HUES64 (cell line): ENCODE measurements at regions not wholly inside any gene's neighbourhood (a gene's known extent, or its start where the extent isn't known, plus 50 kb on each side); places are given as distances from the start of the nearest gene placed in this dataset.

Experiments used
- H3K27ac ChIP-seq: 2 replicates; pipeline ENCODE4 v1.7.0; 2013; ENCODE audit warnings: low read depth, low read length, inconsistent platforms
- H3K27me3 ChIP-seq: 2 replicates; pipeline ENCODE4 v1.6.1; 2013; ENCODE audit warnings: mild to moderate bottlenecking, low read length; ENCODE audit not compliant: insufficient read depth
- H3K36me3 ChIP-seq: 2 replicates; pipeline ENCODE4 v1.6.1; 2013; ENCODE audit warnings: mild to moderate bottlenecking, low read length; ENCODE audit not compliant: insufficient read depth
- H3K4me1 ChIP-seq: 2 replicates; pipeline ENCODE4 v1.6.1; 2013; ENCODE audit warnings: mild to moderate bottlenecking, low read length, moderate library complexity; ENCODE audit not compliant: insufficient read depth
- H3K4me3 ChIP-seq: 2 replicates; pipeline ENCODE4 v1.5.1; 2013; ENCODE audit warnings: mild to moderate bottlenecking, low read length, moderate library complexity
- H3K9ac ChIP-seq: 2 replicates; pipeline ENCODE4 v1.6.1; 2013; ENCODE audit warnings: mild to moderate bottlenecking, low read depth, low read length
- H3K9me3 ChIP-seq: 2 replicates; pipeline ENCODE4 v1.6.1; 2013; ENCODE audit warnings: low read depth, low read length; ENCODE audit not compliant: insufficient read depth
- WGBS: fragments of 150-250, 120-280 bp; methylation state at CpG from one replicate; pipeline ENCODE4 v1.1.7; 2013; ENCODE audit warnings: missing lambda C conversion rate; 5-methylcytosine and 5-hydroxymethylcytosine counted together

GRCh38 chr4:85260064-85260463 is 214.9 kb upstream of the ARHGAP24 start:
- H3K27ac ChIP-seq = no peak overlapping the region
- no peaks in the 10 kb centered on the region for H3K9me3 ChIP-seq
- 83% methylated on average over 1 of the region's 1 CpG for WGBS
- no peak overlapping the region for H3K9ac ChIP-seq
- no peaks in the 10 kb centered on the region for H3K4me1 ChIP-seq
- no peak overlapping the region for H3K4me3 ChIP-seq
- no peaks in the 10 kb centered on the region for H3K36me3 ChIP-seq
- no peaks in the 10 kb centered on the region for H3K27me3 ChIP-seq

DNA sequence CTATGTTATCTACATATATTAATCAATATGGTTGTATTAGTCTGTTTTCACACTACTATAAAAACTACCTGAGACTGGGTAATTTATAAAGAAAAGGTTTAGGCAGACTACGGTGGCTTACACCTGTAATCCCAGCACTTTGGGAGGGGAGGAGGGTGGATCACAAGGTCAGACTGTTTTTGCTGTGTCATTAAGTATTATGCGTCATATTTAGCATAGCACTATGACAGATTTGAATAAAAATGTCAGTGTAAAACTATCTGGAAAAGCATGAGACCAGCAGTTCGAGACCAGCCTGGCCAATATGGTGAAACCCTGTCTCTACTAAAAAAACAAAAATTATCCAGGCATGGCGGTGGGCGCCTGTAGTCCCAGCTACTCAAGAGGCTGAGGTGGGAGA is 209.7 kb upstream of the ARHGAP24 start:
- no peaks in the 10 kb centered on the region for H3K27me3 ChIP-seq
- 91% methylated on average over 5 of the region's 5 CpGs for WGBS
- H3K9ac ChIP-seq = no peak overlapping the region

DNA sequence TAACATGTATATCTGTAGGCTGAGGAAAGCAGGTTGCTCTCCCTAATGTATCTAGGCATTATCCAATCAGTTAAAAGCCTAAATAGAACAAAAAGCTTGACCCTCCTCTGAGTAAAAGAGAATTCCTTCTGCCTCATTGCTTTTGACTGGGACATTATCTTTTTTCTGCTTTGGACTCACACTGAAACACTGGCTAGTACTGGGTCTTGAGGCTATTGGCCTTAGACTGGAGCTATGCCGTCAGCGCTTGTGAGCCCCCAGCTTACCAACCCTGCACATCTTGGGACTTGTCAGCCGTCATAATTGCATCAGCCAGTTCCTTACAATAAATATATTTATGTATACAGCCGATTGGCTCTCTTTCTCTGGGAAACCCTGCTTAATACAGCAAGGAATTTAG is 206.8 kb upstream of the ARHGAP24 start:
- Histone ChIP-seq H3K27ac (no peak overlapping the region), H3K36me3 (no peaks in the 10 kb centered on the region), H3K27me3 (no peaks in the 10 kb centered on the region), H3K9me3 (peaks cover under 1% of the 10 kb centered on the region; the same call in 1 of the 2 replicates), H3K4me1 (no peaks in the 10 kb centered on the region), H3K4me3 (no peak overlapping the region), H3K9ac (no peak overlapping the region)
- 95% methylated on average over 2 of the region's 4 CpGs for WGBS

More for the DNA sequence above, 209.7 kb upstream of the ARHGAP24 start:
- H3K9me3 ChIP-seq = no peaks in the 10 kb centered on the region
- no peak overlapping the region for H3K4me3 ChIP-seq
- H3K36me3 ChIP-seq = no peaks in the 10 kb centered on the region
- no peak overlapping the region for H3K27ac ChIP-seq
- no peaks in the 10 kb centered on the region for H3K4me1 ChIP-seq

- H3K27ac ChIP-seq = no peak overlapping the region
- H3K4me3 ChIP-seq = no peak overlapping the region
- WGBS = 94% methylated on average over 3 of the region's 3 CpGs
- peaks cover 6% of the 10 kb centered on the region; the same call in 1 of the 2 replicates for H3K9me3 ChIP-seq
- no peaks in the 10 kb centered on the region for H3K4me1 ChIP-seq
- no peaks in the 10 kb centered on the region for H3K36me3 ChIP-seq
- H3K9ac ChIP-seq = no peak overlapping the region
- H3K27me3 ChIP-seq = no peaks in the 10 kb centered on the region
Observed at GRCh38 chr4:85268961-85269360, 206.0 kb upstream of the ARHGAP24 start.

DNA sequence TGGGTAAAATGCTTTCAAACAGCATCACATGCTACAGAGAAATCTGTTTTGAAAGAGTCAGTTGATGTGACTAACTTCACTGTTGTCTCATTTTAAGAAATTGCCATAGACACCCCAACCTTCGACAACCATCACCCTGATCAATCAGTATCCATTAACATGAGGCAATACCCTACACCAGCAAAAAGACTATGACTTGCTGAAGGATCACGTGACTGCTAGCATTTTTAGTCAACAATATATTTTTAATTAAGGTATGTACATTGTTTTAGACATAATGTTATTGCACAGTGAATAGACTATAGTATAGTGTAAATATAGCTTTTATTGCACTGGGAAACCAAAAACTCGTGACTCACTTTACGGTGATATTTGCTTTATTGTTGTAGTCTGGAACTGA is 200.0 kb upstream of the ARHGAP24 start:
- Histone ChIP-seq H3K4me1 (no peaks in the 10 kb centered on the region), H3K27me3 (no peaks in the 10 kb centered on the region), H3K9ac (no peak overlapping the region), H3K27ac (no peak overlapping the region), H3K4me3 (no peak overlapping the region), H3K9me3 (peaks cover 6% of the 10 kb centered on the region; the same call in 1 of the 2 replicates), H3K36me3 (no peaks in the 10 kb centered on the region)
- 90% methylated on average over 3 of the region's 4 CpGs for WGBS

DNA sequence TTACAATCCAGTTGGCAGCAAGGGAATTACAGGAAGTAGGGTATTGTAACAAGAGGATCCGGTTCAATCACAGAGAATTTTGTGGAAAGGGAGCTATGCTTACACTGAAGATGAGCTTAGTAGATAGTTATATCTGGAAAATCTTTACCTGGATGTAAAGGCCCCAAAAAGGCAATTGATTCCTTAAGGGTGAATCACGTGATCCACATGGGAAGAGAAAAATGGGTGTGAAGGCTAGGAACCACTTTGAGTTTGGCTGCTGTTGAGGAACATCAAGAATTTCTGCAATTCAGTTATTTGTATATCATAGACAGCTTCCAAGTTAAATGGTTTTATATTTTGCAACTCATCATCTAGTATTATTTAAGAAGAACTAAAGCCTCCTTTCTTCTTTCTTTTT is 194.0 kb upstream of the ARHGAP24 start:
- H3K9ac ChIP-seq = no peak overlapping the region
- no peak overlapping the region for H3K4me3 ChIP-seq
- no peaks in the 10 kb centered on the region for H3K27me3 ChIP-seq
- 92% methylated on average over 2 of the region's 2 CpGs for WGBS
- H3K4me1 ChIP-seq = no peaks in the 10 kb centered on the region
- no peaks in the 10 kb centered on the region for H3K9me3 ChIP-seq
- H3K27ac ChIP-seq = no peak overlapping the region
- no peaks in the 10 kb centered on the region for H3K36me3 ChIP-seq

GRCh38 chr4:85291226-85291625 is 183.7 kb upstream of the ARHGAP24 start:
- whole genome bisulfite sequencing = no CpG with 5 or more reads among the region's 2 CpGs
- no peaks in the 10 kb centered on the region for H3K9me3 ChIP-seq
- no peaks in the 10 kb centered on the region for H3K27me3 ChIP-seq
- no peak overlapping the region for H3K9ac ChIP-seq
- no peak overlapping the region for H3K27ac ChIP-seq
- no peak overlapping the region for H3K4me3 ChIP-seq
- H3K36me3 ChIP-seq = no peaks in the 10 kb centered on the region
- no peaks in the 10 kb centered on the region for H3K4me1 ChIP-seq

DNA sequence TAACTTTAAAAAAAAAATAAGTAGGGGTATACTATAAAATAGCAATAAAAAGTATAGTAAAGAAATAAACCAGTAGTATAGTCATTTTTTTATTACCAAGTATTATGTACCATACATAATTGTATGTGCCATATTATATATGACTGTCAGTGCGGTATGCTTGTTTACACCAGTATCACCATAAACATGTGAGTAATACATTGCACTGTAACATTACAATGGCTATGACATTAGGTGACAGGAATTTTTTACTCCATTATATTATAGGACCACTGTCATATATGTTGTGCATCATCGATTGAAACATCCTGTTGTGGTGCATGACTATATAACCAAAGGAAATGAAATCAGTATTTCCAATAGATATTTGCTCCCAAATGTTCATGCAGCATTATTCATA is 176.9 kb upstream of the ARHGAP24 start:
- H3K27me3 ChIP-seq = no peaks in the 10 kb centered on the region
- no peak overlapping the region for H3K4me3 ChIP-seq
- H3K9me3 ChIP-seq = no peaks in the 10 kb centered on the region
- no peaks in the 10 kb centered on the region for H3K4me1 ChIP-seq
- no peak overlapping the region for H3K9ac ChIP-seq
- no peaks in the 10 kb centered on the region for H3K36me3 ChIP-seq
- WGBS = 100% methylated on average over 1 of the region's 2 CpGs
- no peak overlapping the region for H3K27ac ChIP-seq

DNA sequence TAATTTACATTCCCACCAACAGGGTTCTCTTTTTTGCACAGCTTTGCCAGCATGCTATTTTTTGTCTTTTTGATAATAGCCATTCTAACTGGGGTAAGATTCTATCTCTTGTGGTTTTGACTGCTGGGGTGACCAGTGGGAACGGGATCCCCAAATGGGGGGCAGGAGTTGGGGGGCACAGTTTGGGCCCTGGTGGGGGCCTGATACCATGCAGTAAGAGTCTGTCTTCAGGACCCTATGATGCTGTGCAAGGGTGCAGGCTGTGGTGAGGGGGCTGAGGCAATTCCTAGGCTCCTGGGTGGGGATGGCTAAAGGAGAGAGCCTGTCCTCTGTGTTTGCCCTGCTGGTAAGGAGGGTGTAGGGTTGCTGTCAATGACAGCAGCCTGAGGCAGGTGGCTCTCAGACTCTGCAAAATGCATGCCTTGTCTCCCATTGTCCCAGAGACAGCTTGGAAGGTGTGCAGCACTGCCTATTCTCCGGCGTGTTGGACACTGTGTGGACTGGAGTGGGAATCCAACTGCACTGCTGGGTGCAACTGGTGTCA is 172.7 kb upstream of the ARHGAP24 start:
- Histone ChIP-seq H3K9ac (no peak overlapping the region), H3K36me3 (no peaks in the 10 kb centered on the region), H3K4me1 (peaks cover 10% of the 10 kb centered on the region), H3K4me3 (no peak overlapping the region), H3K27ac (no peak overlapping the region), H3K27me3 (no peaks in the 10 kb centered on the region), H3K9me3 (no peaks in the 10 kb centered on the region)
- 91% methylated on average over 3 of the region's 3 CpGs for WGBS

DNA sequence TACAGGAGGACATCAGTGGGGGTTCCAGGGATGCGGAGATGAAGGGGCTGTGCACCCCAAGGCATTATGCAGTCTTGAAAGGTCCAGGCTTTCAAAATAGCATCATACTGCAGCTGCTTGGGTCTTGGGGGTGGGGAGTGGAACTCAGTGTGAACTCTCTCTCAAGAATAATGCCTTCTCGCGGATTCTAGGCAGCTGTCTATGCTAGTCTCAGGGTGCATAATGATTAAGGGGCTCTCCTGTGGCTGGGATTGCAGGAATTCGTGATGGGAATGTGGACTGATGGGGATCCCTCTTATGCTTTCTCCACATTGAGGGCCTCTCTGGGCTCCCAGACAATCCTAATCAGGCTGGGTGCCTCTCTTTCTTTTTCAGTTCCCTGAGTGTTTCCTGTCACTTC is 172.2 kb upstream of the ARHGAP24 start:
- H3K4me1 ChIP-seq = peaks cover 10% of the 10 kb centered on the region
- no peak overlapping the region for H3K4me3 ChIP-seq
- no peaks in the 10 kb centered on the region for H3K9me3 ChIP-seq
- H3K36me3 ChIP-seq = no peaks in the 10 kb centered on the region
- H3K9ac ChIP-seq = no peak overlapping the region
- H3K27ac ChIP-seq = no peak overlapping the region
- 79% methylated on average over 4 of the region's 4 CpGs for whole genome bisulfite sequencing
- no peaks in the 10 kb centered on the region for H3K27me3 ChIP-seq

DNA sequence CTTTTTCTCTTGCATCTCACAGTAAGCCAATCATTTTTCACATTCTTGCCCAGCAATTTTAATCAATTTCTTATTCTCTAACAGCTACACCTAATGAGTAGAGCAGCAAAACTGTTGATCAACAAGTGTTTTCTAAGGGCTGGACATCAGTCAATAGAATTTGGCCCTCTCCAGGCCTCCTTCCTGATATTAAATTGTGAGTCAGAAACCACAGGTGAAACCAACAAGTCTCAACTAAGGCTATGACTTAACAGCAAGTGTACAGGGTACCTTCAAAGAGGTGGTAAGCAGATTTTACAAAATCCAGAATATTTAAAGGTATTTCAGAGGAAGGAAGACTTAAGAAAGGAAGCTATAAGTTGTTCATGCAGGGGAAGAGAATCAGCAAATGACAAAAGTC is 156.5 kb upstream of the ARHGAP24 start:
- H3K27ac ChIP-seq = no peak overlapping the region

GRCh38 chr4:85358831-85359230 is 116.1 kb upstream of the ARHGAP24 start:
- Histone ChIP-seq H3K4me3 (no peak overlapping the region), H3K27ac (no peak overlapping the region), H3K27me3 (no peaks in the 10 kb centered on the region), H3K9me3 (peaks cover 17% of the 10 kb centered on the region; the same call in 1 of the 2 replicates), H3K9ac (no peak overlapping the region), H3K36me3 (no peaks in the 10 kb centered on the region), H3K4me1 (no peaks in the 10 kb centered on the region)

More for the DNA sequence above, 156.5 kb upstream of the ARHGAP24 start:
- H3K36me3 ChIP-seq = no peaks in the 10 kb centered on the region
- H3K4me1 ChIP-seq = no peaks in the 10 kb centered on the region
- peaks cover 15% of the 10 kb centered on the region for H3K9me3 ChIP-seq
- H3K4me3 ChIP-seq = no peak overlapping the region
- no peak overlapping the region for H3K9ac ChIP-seq
- H3K27me3 ChIP-seq = no peaks in the 10 kb centered on the region
